ENCODE measurements at regions not wholly inside any gene's neighbourhood (a gene's known extent, or its start where the extent isn't known, plus 50 kb on each side); places are given as distances from the start of the nearest gene placed in this dataset.

DNA sequence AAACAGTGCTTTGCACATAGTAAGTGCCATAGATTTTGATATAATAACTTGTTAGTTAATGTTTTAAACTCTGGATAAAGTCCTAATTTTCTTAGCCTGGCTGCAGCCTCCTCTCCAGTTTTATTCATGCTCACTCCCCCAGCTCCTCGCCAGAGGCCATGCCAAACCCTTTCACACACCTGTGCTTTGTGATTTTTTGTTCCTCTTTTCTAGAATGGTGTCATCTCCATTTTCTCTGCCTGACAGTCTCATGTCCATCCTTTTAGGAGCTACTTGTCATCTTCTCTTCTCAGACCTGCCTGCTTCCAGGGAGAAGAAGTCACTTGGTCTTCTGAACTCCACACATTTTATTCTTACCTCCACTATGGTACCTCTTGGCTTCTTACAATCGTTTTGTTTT, 55.8 kb upstream of the SPATA13 start:
- H3K4me3 ChIP-seq (ENCODE audit: low read depth, low read length) = no peak overlapping the region
- TF ChIP-seq, protein P1, sequence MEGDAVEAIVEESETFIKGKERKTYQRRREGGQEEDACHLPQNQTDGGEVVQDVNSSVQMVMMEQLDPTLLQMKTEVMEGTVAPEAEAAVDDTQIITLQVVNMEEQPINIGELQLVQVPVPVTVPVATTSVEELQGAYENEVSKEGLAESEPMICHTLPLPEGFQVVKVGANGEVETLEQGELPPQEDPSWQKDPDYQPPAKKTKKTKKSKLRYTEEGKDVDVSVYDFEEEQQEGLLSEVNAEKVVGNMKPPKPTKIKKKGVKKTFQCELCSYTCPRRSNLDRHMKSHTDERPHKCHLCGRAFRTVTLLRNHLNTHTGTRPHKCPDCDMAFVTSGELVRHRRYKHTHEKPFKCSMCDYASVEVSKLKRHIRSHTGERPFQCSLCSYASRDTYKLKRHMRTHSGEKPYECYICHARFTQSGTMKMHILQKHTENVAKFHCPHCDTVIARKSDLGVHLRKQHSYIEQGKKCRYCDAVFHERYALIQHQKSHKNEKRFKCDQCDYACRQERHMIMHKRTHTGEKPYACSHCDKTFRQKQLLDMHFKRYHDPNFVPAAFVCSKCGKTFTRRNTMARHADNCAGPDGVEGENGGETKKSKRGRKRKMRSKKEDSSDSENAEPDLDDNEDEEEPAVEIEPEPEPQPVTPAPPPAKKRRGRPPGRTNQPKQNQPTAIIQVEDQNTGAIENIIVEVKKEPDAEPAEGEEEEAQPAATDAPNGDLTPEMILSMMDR (IDR thresholded peaks at IDR 0.05; ENCODE audit: low read depth, low read length, missing control alignments) = no peak
- no peak for DNase-seq (ENCODE audit: low read depth)

DNA sequence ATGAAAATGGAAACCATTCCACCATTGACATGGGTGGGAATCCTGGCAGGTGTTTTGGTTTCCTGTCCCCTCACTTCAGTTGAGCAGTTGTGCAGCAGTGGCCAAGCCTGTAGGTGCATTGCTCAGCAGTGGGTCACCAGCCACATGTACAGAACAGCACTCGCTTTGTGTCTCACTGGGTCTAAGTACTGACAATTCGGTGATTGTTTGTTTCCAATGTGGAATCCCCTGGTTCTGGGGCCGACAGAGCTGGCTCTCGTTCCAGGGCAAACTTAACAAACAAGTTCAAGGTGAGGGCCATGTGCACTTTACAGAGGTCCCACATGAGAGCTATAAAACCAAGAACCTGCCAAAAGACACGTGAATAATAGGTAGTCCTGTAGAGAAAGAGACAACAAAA, 54.1 kb upstream of the SPATA13 start:
- DNase-seq (ENCODE audit: low read depth) = no peak
- TF ChIP-seq, protein P1 (IDR thresholded peaks at IDR 0.05; ENCODE audit: low read depth, low read length, missing control alignments) = no peak
- no peak overlapping the region for H3K4me3 ChIP-seq (ENCODE audit: low read depth, low read length)

DNA sequence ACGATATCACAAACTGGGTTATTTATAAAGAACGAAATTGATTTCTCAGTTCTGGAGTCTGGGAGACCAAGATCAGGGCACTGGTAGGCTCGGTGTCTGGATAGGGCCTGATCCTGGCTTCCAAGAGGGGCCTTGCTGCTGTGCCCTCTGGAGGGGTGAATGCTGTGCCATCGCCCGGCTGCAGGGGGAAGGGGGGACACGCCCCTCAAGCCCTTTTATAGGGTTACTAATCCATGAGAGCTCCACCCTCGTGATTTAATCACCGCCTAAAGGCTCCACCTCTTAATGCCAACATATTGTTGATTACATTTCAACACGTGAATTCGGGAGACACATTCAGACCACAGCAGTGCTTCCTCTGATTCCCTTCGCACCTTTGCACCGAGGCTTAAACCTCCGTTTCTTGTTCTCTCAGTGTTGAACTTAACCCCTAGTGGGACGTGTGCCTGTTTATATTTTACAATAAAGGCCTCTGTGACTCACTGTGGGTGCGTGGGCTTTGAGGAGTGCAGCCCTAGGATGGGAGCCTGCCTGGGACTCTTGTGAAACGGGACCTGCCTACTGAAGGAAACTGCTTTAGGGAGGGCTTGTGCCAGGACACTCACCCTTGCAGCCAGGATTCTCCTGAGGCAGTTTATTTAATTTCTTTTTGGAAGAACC, 52.4 kb upstream of the SPATA13 start:
- no peak for DNase-seq (ENCODE audit: low read depth)
- no peak overlapping the region for H3K4me3 ChIP-seq (ENCODE audit: low read depth, low read length)
- TF ChIP-seq, protein P1 (IDR thresholded peaks at IDR 0.05; ENCODE audit: low read depth, low read length, missing control alignments) = no peak

DNA sequence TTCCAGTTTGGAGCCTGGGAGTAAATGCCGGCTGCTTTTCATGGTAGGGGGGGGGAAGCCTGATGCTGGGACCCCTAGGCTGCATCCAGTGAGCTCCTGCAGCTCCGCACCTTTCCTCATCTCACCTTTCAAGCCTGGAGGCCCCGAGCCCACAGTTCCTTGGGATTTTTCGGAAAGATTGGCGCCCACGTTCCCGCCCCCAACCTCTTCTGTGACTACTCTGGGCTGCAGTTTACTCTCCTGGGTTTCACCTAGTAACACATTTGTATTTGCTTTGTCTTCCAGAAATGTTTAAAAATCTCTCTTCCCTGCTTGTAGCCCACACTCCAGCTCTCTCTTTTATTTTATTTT, 51.9 kb upstream of the SPATA13 start:
- DNase-seq (ENCODE audit: low read depth) = no peak
- TF ChIP-seq, protein P1 (IDR thresholded peaks at IDR 0.05; ENCODE audit: low read depth, low read length, missing control alignments) = no peak
- H3K4me3 ChIP-seq (ENCODE audit: low read depth, low read length) = no peak overlapping the region

DNA sequence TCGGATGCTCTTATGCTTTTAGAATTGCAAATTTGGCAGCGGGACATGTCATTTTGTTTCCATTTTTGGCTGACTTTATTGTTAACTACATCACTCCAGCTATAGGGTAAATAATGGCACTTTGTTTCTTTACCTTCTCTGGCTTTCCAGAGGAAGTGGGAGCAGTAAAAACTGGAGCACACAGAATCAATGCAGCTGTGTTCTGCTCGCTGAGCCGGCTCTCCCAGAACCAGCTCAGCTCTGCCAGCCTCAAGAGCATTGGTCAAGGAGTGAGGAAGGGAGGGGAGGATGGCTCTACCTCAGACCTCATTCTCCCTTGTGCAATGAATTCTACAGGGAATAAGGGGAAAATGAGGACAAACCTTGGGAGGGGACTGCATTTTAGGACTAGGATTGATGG, 50.5 kb upstream of the SPATA13 start:
- H3K4me3 ChIP-seq (ENCODE audit: low read depth, low read length) = no peak overlapping the region
- TF ChIP-seq, protein P1 (IDR thresholded peaks at IDR 0.05; ENCODE audit: low read depth, low read length, missing control alignments) = no peak
- DNase-seq (ENCODE audit: low read depth) = no peak

Measured in GM12864 (cell line).